ENCODE measurements at regions not wholly inside any gene's neighbourhood (a gene's known extent, or its start where the extent isn't known, plus 50 kb on each side); places are given as distances from the start of the nearest gene placed in this dataset.

DNA sequence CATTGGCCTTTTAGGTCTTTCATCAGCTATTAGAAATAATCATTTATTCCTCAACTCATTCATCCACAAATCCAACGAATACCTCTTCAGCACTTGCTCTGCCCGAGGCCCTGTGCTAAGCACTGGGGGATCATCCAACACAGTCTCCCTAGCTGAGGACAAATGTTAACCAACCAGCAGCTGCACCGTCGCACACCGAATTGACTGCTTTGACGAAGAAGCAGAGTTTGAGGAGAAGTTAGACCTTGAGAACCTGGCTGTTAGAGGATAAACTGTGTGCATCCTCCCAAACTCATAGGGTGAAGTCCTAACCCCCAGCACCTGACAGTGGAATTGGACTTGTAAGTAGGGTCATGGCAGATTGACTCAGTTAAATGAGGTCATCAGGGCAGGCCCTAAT lies 170.9 kb downstream of the USP12 start:
- no peak for ATAC-seq
- no peaks in the 10 kb centered on the region for H3K9me2 ChIP-seq (ENCODE audit: insufficient read depth)
- no peaks in the 10 kb centered on the region for H4K20me1 ChIP-seq (ENCODE audit: insufficient read depth)
- POLR2A ChIA-PET: no interaction called here
- 0 out of 4 replicates have a peak, but pooled peaks cover 0 to 3% of the 10 kb centered on the region in 2 experiments for H3K9me3 ChIP-seq (ENCODE audit: control insufficient read depth in 1 of 2, insufficient read depth in 1 of 2, low read depth in 1 of 2, low read length in 2 of 2)
- no TSS peak for BruUV-seq (replicated peaks)
- H2AFZ ChIP-seq (ENCODE audit: low read depth, low read length, poor library complexity, severe bottlenecking): no peak overlapping the region
- no peak overlapping the region for H3K4me3 ChIP-seq (replicated peaks in 1 of 2; ENCODE audit: low read depth in 1 of 2, low read length in 2 of 2)
- no peaks in the 10 kb centered on the region for H3K27me3 ChIP-seq (ENCODE audit: insufficient read depth, low read length)
- no peaks in the 10 kb centered on the region for H3K36me3 ChIP-seq (ENCODE audit: control insufficient read depth in 1 of 2, insufficient read depth in 2 of 2, low read length in 2 of 2)
- TF ChIP-seq SP1 (IDR thresholded peaks at IDR 0.05; ENCODE audit: low read depth) (no peak), ZBTB33 (IDR thresholded peaks at IDR 0.05; ENCODE audit: extremely low read depth, insufficient replicate concordance, low read length) (no peak), POLR2AphosphoS5 (IDR thresholded peaks at IDR 0.05; ENCODE audit: low read depth, low read length) (no peak), POLR2A (IDR thresholded peaks at IDR 0.05; ENCODE audit: borderline replicate concordance, extremely low read depth, insufficient read depth, insufficient read length) (no peak), SRF (IDR thresholded peaks at IDR 0.05; ENCODE audit: low read depth) (no peak), REST (IDR thresholded peaks at IDR 0.05; ENCODE audit: low read depth) (no peak), SIN3A (IDR thresholded peaks at IDR 0.05; ENCODE audit: low read depth) (no peak), ATF3 (IDR thresholded peaks at IDR 0.05) (no peak), FOSL1 (IDR thresholded peaks at IDR 0.05; ENCODE audit: low read depth) (no peak), EZH2 (IDR thresholded peaks at IDR 0.05) (no peak), RAD21 (IDR thresholded peaks at IDR 0.05; ENCODE audit: low read depth) (no peak), CTCF (IDR thresholded peaks at IDR 0.05 in 2 of 3, conservative IDR thresholded peaks at IDR 0.05 in 1 of 3; ENCODE audit: borderline replicate concordance in 1 of 3, insufficient read depth in 1 of 3, low read depth in 2 of 3, low read length in 2 of 3) (no peak), JUND (IDR thresholded peaks at IDR 0.05) (no peak), ZNF274 (IDR thresholded peaks at IDR 0.05; ENCODE audit: low read depth, low read length) (no peak), TCF7L2 (IDR thresholded peaks at IDR 0.05; ENCODE audit: borderline replicate concordance, extremely low read depth, insufficient read depth, insufficient read length) (no peak), EZH2phosphoT487 (IDR thresholded peaks at IDR 0.05; ENCODE audit: borderline replicate concordance) (no peak)
- TF ChIP-seq, protein P1, sequence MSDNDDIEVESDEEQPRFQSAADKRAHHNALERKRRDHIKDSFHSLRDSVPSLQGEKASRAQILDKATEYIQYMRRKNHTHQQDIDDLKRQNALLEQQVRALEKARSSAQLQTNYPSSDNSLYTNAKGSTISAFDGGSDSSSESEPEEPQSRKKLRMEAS (IDR thresholded peaks at IDR 0.05): no peak
- no peak overlapping the region for H3K27ac ChIP-seq (ENCODE audit: low read depth, low read length)
- RAD21 ChIA-PET (ENCODE audit: low non-redundant PET in 1 of 2, low total read pairs in 2 of 2, uncharacterized antibody in 2 of 2, unreplicated experiment in 2 of 2): no interaction called here
- H3K9ac ChIP-seq (ENCODE audit: low read length): no peak overlapping the region
- no peak for DNase-seq (ENCODE audit: low read depth, low spot score)
- H3K4me2 ChIP-seq (ENCODE audit: low read length): no peak overlapping the region
- intact Hi-C loops (cut with micrococcal nuclease): no loop called here
- H3K79me2 ChIP-seq (ENCODE audit: insufficient read depth, low read length): no peaks in the 10 kb centered on the region
- CTCF ChIA-PET: no interaction called here
- peaks cover under 1 to 3% of the 10 kb centered on the region in 2 experiments; a peak in 3 of 4 replicates for H3K4me1 ChIP-seq (ENCODE audit: control insufficient read depth in 1 of 2, insufficient read depth in 2 of 2, low read length in 2 of 2)
